C4-2B (cell line): ENCODE measurements at regions not wholly inside any gene's neighbourhood (a gene's known extent, or its start where the extent isn't known, plus 50 kb on each side); places are given as distances from the start of the nearest gene placed in this dataset.

ENCODE experiments used
- ZFX ChIP-seq: fragments of 450-650 bp; IDR thresholded peaks from 2 replicates; pipeline ENCODE4 v1.6.1; 2017
- TF ChIP-seq, protein P1 (sequence below): fragments of 450-650 bp; conservative IDR thresholded peaks from 2 replicates; pipeline ENCODE4 v1.5.1; 2017; ENCODE audit warnings: mild to moderate bottlenecking

DNA sequence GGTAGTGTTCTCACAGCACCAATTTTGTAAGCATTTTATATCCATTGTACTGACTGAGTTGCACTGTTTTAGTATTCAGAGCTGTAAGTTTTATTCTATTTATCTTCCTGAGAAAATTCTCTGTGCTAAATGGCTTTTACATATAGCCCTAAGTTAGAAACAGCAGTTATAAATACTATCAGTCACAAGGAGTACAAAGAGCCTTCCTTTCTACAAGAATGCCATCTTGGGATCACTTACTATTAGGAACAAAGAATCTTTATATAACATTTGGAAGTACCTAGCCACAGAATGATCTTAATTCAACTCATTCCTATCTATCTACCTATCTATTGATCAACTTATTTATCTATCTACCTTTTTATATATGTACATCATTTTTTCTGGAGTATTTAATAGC lies 423.9 kb upstream of the RGS18 start:
- TF ChIP-seq, protein P1, sequence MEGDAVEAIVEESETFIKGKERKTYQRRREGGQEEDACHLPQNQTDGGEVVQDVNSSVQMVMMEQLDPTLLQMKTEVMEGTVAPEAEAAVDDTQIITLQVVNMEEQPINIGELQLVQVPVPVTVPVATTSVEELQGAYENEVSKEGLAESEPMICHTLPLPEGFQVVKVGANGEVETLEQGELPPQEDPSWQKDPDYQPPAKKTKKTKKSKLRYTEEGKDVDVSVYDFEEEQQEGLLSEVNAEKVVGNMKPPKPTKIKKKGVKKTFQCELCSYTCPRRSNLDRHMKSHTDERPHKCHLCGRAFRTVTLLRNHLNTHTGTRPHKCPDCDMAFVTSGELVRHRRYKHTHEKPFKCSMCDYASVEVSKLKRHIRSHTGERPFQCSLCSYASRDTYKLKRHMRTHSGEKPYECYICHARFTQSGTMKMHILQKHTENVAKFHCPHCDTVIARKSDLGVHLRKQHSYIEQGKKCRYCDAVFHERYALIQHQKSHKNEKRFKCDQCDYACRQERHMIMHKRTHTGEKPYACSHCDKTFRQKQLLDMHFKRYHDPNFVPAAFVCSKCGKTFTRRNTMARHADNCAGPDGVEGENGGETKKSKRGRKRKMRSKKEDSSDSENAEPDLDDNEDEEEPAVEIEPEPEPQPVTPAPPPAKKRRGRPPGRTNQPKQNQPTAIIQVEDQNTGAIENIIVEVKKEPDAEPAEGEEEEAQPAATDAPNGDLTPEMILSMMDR, result no peak
- no peak for TF ChIP-seq ZFX
